HFF-Myc (cell line): ENCODE measurements at regions not wholly inside any gene's neighbourhood (a gene's known extent, or its start where the extent isn't known, plus 50 kb on each side); places are given as distances from the start of the nearest gene placed in this dataset.

Experiments
- DNase-seq: peaks from one replicate; pipeline ENCODE4 v3.0.0-alpha.2; 2011; ENCODE audit warnings: low read depth; ENCODE audit errors: extremely low read depth
- H3K4me3 ChIP-seq: replicated peaks from 2 replicates; pipeline ENCODE4 v1.5.1; 2011; ENCODE audit warnings: low read depth, mild to moderate bottlenecking, control low read depth, low read length
- CTCF ChIP-seq: IDR thresholded peaks from 2 replicates; pipeline ENCODE4 v1.5.1; 2012; ENCODE audit warnings: mild to moderate bottlenecking, low read depth, low read length, control low read depth; ENCODE audit errors: missing control alignments

GRCh38 chr2:19676770-19677169 is 225.0 kb downstream of the TTC32 start:
- no peak for DNase-seq
- TF ChIP-seq CTCF = no peak
- H3K4me3 ChIP-seq = no peak overlapping the region

GRCh38 chr2:19675856-19676460 is 225.8 kb downstream of the TTC32 start:
- no peak overlapping the region for H3K4me3 ChIP-seq
- DNase-seq = peak; percentile 85
- no peak for TF ChIP-seq CTCF

DNA sequence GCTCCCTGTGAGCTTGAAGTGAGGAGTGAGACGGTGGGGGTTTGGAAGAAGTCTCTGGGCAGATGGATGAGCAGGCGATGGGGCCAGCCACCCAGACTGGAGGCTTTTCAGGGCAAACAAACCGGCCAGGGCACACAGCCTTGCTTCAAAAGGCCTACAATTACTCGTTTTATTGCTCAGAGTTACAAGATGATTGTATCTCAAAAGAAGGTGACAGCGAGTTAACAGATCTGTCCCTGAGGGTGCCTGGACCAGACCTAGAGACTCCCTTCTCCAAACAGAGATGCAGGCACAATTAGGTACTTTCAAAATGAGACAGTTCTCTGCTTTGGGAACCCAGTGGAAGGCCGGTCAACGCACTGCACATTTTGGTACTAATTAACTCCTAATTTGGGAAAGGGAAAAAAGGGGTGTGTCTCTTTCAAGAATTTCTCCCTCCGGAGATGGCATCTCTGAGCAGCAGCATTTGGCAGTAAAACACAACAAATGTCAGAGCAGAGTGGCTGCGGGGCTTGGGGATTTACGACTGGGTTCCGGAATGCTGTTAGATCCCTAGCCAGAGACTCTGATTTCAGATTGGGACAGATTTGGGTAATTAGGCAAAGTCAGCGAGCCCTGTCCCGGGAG is 226.7 kb downstream of the TTC32 start:
- no peak overlapping the region for H3K4me3 ChIP-seq
- peak; percentile 48 for DNase-seq
- TF ChIP-seq CTCF = no peak

GRCh38 chr2:19674051-19675002 is 227.5 kb downstream of the TTC32 start:
- no peak for TF ChIP-seq CTCF
- DNase-seq = no peak
- no peak overlapping the region for H3K4me3 ChIP-seq

GRCh38 chr2:19673213-19673791 is 228.5 kb downstream of the TTC32 start:
- H3K4me3 ChIP-seq = no peak overlapping the region
- no peak for TF ChIP-seq CTCF
- DNase-seq = no peak

DNA sequence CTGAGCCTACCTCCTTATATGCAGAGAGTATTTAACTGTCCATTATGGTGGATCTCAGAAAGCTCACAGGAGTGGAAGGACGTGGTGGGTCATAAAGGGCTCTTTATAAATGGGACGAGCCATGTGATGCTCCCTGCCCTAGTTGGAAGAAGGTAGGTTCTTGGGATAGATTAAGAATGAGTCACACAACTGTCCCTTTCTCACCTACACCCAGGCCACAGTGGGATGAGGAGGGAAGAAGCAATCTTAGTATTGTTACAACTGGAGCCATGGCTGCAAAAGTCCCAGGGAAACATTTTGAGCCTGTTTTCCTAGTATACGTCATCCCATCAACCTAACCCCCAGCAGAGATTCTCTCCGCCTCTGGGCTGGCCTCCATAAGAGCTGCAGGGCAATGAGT is 229.9 kb downstream of the TTC32 start:
- no peak for DNase-seq
- H3K4me3 ChIP-seq = no peak overlapping the region
- no peak for TF ChIP-seq CTCF
